ENCODE measurements at regions not wholly inside any gene's neighbourhood (a gene's known extent, or its start where the extent isn't known, plus 50 kb on each side); places are given as distances from the start of the nearest gene placed in this dataset.

DNA sequence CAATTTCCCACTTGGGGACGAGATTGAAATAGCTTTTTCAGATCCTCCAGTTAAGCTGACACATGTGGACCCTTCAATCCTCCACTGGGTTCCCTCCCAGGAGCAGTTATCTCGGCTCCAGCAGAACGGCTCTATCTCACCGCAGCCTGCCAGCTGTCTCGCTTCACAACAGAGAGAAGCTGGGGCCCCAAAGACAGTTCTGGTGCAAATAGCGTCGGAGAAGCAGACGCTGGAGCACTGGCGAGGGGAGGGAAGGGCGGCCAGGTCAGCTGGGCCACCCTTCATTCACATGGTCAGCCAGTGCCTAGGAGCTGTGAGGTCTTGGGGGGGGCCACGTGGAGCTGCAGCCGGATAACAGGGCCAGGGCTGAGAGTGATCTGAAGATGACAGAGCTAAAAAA lies 141.3 kb upstream of the SDK2 start:
- no peak overlapping the region for H3K4me3 ChIP-seq (ENCODE audit: low read depth, low read length)
- DNase-seq (ENCODE audit: low read depth) = no peak
- TF ChIP-seq, protein P1, sequence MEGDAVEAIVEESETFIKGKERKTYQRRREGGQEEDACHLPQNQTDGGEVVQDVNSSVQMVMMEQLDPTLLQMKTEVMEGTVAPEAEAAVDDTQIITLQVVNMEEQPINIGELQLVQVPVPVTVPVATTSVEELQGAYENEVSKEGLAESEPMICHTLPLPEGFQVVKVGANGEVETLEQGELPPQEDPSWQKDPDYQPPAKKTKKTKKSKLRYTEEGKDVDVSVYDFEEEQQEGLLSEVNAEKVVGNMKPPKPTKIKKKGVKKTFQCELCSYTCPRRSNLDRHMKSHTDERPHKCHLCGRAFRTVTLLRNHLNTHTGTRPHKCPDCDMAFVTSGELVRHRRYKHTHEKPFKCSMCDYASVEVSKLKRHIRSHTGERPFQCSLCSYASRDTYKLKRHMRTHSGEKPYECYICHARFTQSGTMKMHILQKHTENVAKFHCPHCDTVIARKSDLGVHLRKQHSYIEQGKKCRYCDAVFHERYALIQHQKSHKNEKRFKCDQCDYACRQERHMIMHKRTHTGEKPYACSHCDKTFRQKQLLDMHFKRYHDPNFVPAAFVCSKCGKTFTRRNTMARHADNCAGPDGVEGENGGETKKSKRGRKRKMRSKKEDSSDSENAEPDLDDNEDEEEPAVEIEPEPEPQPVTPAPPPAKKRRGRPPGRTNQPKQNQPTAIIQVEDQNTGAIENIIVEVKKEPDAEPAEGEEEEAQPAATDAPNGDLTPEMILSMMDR (conservative IDR thresholded peaks at IDR 0.05; ENCODE audit: low read depth, low read length) = no peak

DNA sequence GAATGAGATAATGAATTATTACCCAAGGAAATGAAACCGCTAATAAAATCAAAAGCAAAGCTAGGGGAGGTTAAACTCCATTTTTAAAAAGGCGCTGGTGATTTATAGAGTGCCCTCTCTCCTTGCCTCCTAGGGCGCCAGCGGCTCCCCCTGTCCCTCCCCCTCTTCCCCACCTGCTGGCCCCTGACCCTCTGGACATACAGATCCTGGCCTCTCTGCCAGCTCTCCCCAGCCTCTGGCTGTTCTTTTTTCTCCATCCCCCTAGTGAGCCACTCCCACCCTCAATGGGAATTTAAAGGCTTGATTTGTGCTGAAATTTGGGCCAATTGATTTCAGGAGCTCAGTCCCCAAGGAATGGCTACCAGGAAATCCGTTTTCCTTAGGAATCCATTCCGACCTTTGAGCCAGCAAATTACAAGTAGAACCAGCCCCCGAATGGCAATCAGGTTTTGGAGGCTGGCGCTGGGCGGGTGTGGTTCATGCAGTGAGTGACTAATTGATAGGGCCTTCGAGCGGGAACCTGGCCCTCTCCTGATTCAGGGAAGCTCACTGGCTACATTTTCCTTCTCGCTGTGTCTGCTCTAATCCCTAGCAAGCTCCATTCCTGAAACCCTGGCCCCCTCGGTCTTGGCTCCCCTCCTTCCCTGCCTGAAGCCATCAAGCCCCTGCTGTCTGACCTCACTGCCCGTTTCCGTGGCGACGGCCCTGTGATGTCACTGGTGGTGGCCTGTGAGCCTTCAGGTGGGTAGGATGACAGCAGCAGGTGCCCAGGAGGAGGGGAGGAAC lies 141.9 kb upstream of the SDK2 start:
- DNase-seq (ENCODE audit: low read depth) = no peak
- no peak overlapping the region for H3K4me3 ChIP-seq (ENCODE audit: low read depth, low read length)
- TF ChIP-seq, protein P1 (conservative IDR thresholded peaks at IDR 0.05; ENCODE audit: low read depth, low read length) = no peak

- no peak overlapping the region for H3K4me3 ChIP-seq (ENCODE audit: low read depth, low read length)
- TF ChIP-seq, protein P1 (conservative IDR thresholded peaks at IDR 0.05; ENCODE audit: low read depth, low read length) = no peak
- DNase-seq (ENCODE audit: low read depth) = no peak
Measured at GRCh38 chr17:73787076-73788059, 143.1 kb upstream of the SDK2 start.

DNA sequence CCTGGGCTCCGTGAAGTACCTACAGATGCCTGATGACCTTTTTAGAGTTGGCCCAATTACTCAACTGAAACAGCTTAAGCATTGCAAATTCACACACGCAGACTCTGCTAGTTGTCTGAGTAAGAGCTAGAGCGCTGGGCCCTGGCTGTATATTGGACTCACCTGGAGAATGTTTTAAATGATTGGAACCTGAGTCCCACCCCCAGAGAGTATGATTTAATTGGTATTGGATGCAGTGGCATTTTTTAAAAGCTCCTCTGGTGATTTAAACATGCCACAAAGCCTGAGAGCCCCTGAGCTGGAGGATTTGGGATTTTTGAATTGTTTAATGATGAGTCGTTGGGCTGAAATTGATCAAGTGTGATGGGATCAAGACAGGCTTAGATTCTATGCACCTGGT lies 143.9 kb upstream of the SDK2 start:
- TF ChIP-seq, protein P1 (conservative IDR thresholded peaks at IDR 0.05; ENCODE audit: low read depth, low read length) = no peak
- H3K4me3 ChIP-seq (ENCODE audit: low read depth, low read length) = no peak overlapping the region
- no peak for DNase-seq (ENCODE audit: low read depth)

DNA sequence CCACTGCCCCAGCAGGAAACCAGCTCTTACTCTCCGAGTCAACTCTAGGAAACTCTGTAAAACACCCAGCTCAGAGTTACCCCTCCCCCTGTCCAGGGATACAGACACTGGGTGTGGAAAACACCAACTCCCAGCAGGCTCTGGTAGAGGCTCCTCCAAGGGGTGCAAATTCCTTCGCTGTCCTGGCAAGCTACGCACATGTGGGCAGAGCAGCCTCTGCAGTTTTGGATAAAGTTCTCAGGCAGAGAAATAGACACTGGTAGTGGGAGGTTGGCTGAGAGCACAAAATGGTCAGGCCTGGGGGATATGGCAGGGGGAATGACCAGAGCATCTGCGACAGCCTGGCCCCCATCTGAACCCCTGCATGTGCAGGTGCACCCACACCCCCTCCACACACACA lies 146.9 kb upstream of the SDK2 start:
- TF ChIP-seq, protein P1 (conservative IDR thresholded peaks at IDR 0.05; ENCODE audit: low read depth, low read length) = no peak
- no peak for DNase-seq (ENCODE audit: low read depth)
- H3K4me3 ChIP-seq (ENCODE audit: low read depth, low read length) = no peak overlapping the region

DNA sequence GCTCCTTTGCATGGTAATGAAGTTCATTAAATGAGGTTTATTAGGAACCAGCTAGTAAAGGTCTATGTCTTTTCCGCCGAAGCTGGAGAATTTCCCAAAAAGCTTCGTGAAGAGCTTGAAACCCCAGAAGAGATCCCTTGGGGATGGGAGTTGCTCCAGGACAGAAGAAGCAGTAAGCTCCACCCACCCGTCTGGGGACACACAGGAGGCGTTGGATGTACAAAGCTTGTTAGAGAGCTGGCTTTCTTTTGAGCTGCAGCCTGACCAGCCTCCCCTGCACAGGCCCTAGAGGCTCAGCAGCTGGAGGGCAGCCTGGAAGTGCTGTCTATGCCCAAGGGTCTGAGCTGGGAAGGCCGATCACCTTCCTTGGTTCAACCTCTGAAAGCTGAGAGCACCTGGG lies 147.4 kb upstream of the SDK2 start:
- no peak for DNase-seq (ENCODE audit: low read depth)
- TF ChIP-seq, protein P1 (conservative IDR thresholded peaks at IDR 0.05; ENCODE audit: low read depth, low read length) = no peak

More for the DNA sequence above, 147.4 kb upstream of the SDK2 start:
- H3K4me3 ChIP-seq (ENCODE audit: low read depth, low read length) = no peak overlapping the region
